IPS DF 4.7 (cell line): ENCODE measurements at regions not wholly inside any gene's neighbourhood (a gene's known extent, or its start where the extent isn't known, plus 50 kb on each side); places are given as distances from the start of the nearest gene placed in this dataset.

Experiments used
- DNase-seq: peaks from one replicate; pipeline ENCODE4 v3.0.0-alpha.2; 2013; ENCODE audit warnings: low spot score; ENCODE audit errors: extremely low read depth

GRCh38 chr3:167958141-167958540 lies 137.6 kb downstream of the GOLIM4 start:
- no peak for DNase-seq

- no peak for DNase-seq
Measured at GRCh38 chr3:167952969-167953368, 142.8 kb downstream of the GOLIM4 start.

- DNase-seq = no peak
Measured at GRCh38 chr3:167950212-167950611, 145.5 kb downstream of the GOLIM4 start.

- DNase-seq = no peak
Measured at GRCh38 chr3:167941234-167941995, 154.3 kb downstream of the GOLIM4 start.

- no peak for DNase-seq
Measured at GRCh38 chr3:167940241-167940640, 155.5 kb downstream of the GOLIM4 start.

- DNase-seq = no peak
Measured at GRCh38 chr3:167938516-167938915, 157.2 kb downstream of the GOLIM4 start.

GRCh38 chr3:167936019-167936418 lies 159.7 kb downstream of the GOLIM4 start:
- DNase-seq = no peak

- no peak for DNase-seq
Measured at GRCh38 chr3:167930453-167930852, 165.3 kb downstream of the GOLIM4 start.

- DNase-seq = no peak
Measured at GRCh38 chr3:167929968-167930367, 165.8 kb downstream of the GOLIM4 start.

GRCh38 chr3:167928381-167928780 lies 167.3 kb downstream of the GOLIM4 start:
- no peak for DNase-seq

- DNase-seq = no peak
Measured at GRCh38 chr3:167920747-167921146, 175.0 kb downstream of the GOLIM4 start.

GRCh38 chr3:167919590-167919989 lies 176.1 kb downstream of the GOLIM4 start:
- DNase-seq = no peak

GRCh38 chr3:167918686-167919085 lies 177.0 kb downstream of the GOLIM4 start:
- no peak for DNase-seq

- no peak for DNase-seq
Measured at GRCh38 chr3:167918008-167918596, 177.6 kb downstream of the GOLIM4 start.

- DNase-seq = peak; percentile 28
Measured at GRCh38 chr3:167913219-167913835, 177.8 kb downstream of the SERPINI1 start.

- DNase-seq = no peak
Measured at GRCh38 chr3:167909952-167910351, 174.4 kb downstream of the SERPINI1 start.

- no peak for DNase-seq
Measured at GRCh38 chr3:167909504-167909896, 174.0 kb downstream of the SERPINI1 start.

GRCh38 chr3:167908746-167909503 lies 173.4 kb downstream of the SERPINI1 start:
- no peak for DNase-seq

GRCh38 chr3:167908221-167908620 lies 172.7 kb downstream of the SERPINI1 start:
- no peak for DNase-seq

GRCh38 chr3:167901138-167901537 lies 165.6 kb downstream of the SERPINI1 start:
- no peak for DNase-seq

GRCh38 chr3:167899093-167899492 lies 163.6 kb downstream of the SERPINI1 start:
- DNase-seq = no peak

GRCh38 chr3:167898091-167898490 lies 162.6 kb downstream of the SERPINI1 start:
- no peak for DNase-seq
